ENCODE measurements at regions not wholly inside any gene's neighbourhood (a gene's known extent, or its start where the extent isn't known, plus 50 kb on each side); places are given as distances from the start of the nearest gene placed in this dataset.
"Not testable (repeated sequence)": the region's sequence is repeated elsewhere in the genome, so short reads cannot be mapped to it uniquely, and the experiment has no call there.

DNA sequence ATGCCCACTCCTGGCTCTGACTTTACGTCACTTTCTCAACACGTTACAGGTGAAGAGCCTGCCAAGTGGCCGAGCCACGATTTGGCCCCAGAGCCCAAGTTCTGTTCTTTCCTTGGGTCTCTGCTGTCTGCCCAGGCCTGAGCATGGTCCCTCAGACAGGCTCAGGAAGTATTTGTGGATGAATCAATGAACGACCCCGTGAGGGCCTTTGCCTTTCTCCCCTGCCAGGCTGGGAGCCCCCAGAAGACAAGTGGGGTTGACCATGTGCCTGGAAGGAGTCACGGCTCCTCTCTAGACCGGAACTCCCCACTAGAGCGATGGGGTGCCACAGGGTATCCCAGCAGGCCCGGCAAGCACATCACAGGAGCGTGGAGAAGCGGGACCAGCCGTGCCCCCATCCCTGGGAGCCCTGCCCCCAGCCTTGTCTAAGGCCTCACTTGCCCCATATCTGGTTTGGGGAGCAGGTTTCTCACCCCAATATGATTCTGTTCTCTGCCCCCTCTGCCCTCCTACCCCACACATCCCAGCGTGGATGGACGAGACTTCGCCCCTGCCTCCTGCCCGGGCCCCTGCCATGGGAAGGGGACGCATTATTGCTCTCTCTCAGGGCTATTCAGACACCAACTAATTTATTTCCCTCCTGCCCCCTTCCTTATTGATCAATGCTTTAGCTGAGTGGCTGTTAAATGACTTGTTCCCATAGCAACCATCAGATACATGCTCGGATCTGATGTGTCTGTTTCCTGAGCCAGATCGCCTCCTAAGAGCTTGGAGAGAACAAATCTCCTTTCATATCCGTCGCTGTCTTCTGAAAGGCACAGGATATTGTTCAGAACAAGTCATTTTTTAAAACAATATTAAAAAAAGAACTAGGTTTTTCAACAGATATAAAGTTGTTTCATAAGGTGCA is 69.0 kb downstream of the DIO3 start:
- Histone ChIP-seq H3K4me3 (ENCODE audit: low read depth, low read length) (no peak overlapping the region), H3K27me3 (ENCODE audit: control insufficient read depth, insufficient read depth, low read length) (peaks cover 15% of the 10 kb centered on the region), H3K27ac (ENCODE audit: low read depth, low read length) (no peak overlapping the region), H3K9me3 (ENCODE audit: control insufficient read depth, insufficient read depth, low read length) (no peaks in the 10 kb centered on the region; the same call in 1 of the 2 replicates)
- no peak for DNase-seq (ENCODE audit: low read depth, low spot score)
- CTCF ChIA-PET, result interaction anchor here (1.5 kb wide), 1 partner anchor 52 kb away, joined by 3 read pairs; no protein-coding TSS in a partner anchor
- TF ChIP-seq, protein P1, sequence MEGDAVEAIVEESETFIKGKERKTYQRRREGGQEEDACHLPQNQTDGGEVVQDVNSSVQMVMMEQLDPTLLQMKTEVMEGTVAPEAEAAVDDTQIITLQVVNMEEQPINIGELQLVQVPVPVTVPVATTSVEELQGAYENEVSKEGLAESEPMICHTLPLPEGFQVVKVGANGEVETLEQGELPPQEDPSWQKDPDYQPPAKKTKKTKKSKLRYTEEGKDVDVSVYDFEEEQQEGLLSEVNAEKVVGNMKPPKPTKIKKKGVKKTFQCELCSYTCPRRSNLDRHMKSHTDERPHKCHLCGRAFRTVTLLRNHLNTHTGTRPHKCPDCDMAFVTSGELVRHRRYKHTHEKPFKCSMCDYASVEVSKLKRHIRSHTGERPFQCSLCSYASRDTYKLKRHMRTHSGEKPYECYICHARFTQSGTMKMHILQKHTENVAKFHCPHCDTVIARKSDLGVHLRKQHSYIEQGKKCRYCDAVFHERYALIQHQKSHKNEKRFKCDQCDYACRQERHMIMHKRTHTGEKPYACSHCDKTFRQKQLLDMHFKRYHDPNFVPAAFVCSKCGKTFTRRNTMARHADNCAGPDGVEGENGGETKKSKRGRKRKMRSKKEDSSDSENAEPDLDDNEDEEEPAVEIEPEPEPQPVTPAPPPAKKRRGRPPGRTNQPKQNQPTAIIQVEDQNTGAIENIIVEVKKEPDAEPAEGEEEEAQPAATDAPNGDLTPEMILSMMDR (IDR thresholded peaks at IDR 0.05; ENCODE audit: low read depth, low read length), result no peak
- POLR2A ChIA-PET, result no interaction called here

DNA sequence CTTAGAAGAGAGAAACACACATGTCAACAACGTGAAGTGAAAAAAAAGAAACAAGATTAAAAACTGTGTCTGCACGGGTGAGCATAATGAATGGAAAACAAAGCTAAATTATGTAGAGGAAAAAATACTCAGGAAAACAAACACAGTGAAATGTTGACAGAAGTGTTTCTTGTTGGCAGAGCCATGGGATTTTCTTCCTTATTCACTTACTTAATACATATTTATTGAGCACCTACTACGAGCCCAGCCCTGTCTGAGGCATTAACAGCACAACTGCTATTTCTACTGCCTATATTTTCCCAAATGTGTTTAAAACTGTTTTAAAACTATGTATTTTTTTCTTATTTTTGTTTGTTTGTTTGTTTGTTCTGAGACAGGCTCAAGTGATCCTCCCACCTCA is 69.9 kb downstream of the DIO3 start:
- H3K9me3 ChIP-seq (ENCODE audit: control insufficient read depth, insufficient read depth, low read length), result no peaks in the 10 kb centered on the region; the same call in 1 of the 2 replicates
- TF ChIP-seq, protein P1 (IDR thresholded peaks at IDR 0.05; ENCODE audit: low read depth, low read length), result no peak
- no peak overlapping the region for H3K27ac ChIP-seq (ENCODE audit: low read depth, low read length)
- no peak for DNase-seq (ENCODE audit: low read depth, low spot score)
- no peak overlapping the region for H3K4me3 ChIP-seq (ENCODE audit: low read depth, low read length)
- ChIA-PET CTCF (no interaction called here), POLR2A (no interaction called here)
- peaks cover 17% of the 10 kb centered on the region for H3K27me3 ChIP-seq (ENCODE audit: control insufficient read depth, insufficient read depth, low read length)

DNA sequence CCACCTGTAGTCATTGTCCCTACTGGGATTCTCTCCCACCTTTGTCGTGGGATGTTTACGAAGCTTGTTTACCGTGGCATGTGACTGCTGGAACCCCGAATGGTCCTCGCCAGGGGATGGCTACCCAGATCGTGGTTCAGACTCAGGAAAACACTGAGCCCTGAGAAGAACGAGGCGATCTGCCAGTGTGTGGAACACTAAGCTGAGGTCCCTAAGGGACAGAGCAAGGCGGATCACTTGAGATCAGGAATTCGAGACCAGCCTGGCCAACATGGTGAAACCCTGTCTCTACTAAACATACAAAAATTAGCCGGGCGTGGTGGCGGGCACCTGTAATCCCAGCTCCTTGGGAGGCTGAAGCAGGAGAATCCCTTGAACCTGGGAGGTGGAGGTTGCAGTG is 70.7 kb downstream of the DIO3 start:
- DNase-seq (ENCODE audit: low read depth, low spot score); H3K9me3 ChIP-seq (ENCODE audit: control insufficient read depth, insufficient read depth, low read length); H3K4me3 ChIP-seq (ENCODE audit: low read depth, low read length); CTCF ChIA-PET; POLR2A ChIA-PET; H3K27ac ChIP-seq (ENCODE audit: low read depth, low read length): not testable (repeated sequence)
- H3K27me3 ChIP-seq (ENCODE audit: control insufficient read depth, insufficient read depth, low read length), result peaks cover 17% of the 10 kb centered on the region

DNA sequence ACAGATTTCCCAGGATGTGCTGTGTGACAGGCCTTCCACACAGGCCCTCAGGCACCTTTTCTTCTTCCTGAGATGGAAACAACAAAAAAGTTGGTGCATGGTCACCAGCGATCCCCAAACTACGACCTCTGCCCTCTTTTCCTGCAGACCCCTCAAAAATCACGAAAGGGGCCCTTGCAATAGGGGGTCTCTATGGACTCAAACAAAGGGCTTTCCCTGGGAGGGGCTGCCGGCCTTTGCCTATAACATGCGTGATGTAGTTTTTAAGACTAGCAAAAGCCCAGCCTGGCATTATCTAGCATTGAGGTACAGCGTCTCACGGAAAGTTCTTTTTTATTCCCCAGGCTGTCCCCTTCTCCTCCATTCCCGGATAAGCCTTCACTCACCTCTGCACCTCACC is 71.2 kb downstream of the DIO3 start:
- no peak for DNase-seq (ENCODE audit: low read depth, low spot score)
- ChIA-PET POLR2A (no interaction called here), CTCF (no interaction called here)
- peaks cover 17% of the 10 kb centered on the region for H3K27me3 ChIP-seq (ENCODE audit: control insufficient read depth, insufficient read depth, low read length)
- no peak overlapping the region for H3K27ac ChIP-seq (ENCODE audit: low read depth, low read length)
- TF ChIP-seq, protein P1 (IDR thresholded peaks at IDR 0.05; ENCODE audit: low read depth, low read length), result no peak
- H3K4me3 ChIP-seq (ENCODE audit: low read depth, low read length), result no peak overlapping the region
- H3K9me3 ChIP-seq (ENCODE audit: control insufficient read depth, insufficient read depth, low read length), result no peaks in the 10 kb centered on the region; the same call in 1 of the 2 replicates

DNA sequence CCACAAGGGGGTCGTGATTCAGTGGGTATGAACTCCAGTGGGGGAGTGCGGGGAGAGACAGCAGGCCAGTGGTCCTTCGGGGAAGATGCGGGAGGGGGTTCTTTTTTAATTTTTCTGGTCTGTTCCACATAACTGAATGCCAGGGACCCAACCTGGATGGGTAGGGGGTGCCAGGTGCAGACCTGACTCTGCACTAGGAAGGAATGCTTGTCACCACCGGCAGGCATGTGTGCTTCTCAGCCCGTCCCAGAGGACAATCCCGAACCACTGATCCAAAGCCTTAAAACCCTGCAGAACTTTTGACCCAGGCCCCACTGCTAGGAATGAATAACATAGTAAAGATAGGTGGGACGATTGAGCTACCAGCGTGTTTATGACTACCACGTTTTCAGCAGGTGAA is 72.0 kb downstream of the DIO3 start:
- Histone ChIP-seq H3K27me3 (ENCODE audit: control insufficient read depth, insufficient read depth, low read length) (peaks cover 17% of the 10 kb centered on the region), H3K4me3 (ENCODE audit: low read depth, low read length) (no peak overlapping the region), H3K9me3 (ENCODE audit: control insufficient read depth, insufficient read depth, low read length) (no peaks in the 10 kb centered on the region; the same call in 1 of the 2 replicates), H3K27ac (ENCODE audit: low read depth, low read length) (no peak overlapping the region)
- POLR2A ChIA-PET, result no interaction called here
- TF ChIP-seq, protein P1 (IDR thresholded peaks at IDR 0.05; ENCODE audit: low read depth, low read length), result no peak
- DNase-seq (ENCODE audit: low read depth, low spot score), result no peak
- CTCF ChIA-PET, result no interaction called here
